ENCODE measurements at regions not wholly inside any gene's neighbourhood (a gene's known extent, or its start where the extent isn't known, plus 50 kb on each side); places are given as distances from the start of the nearest gene placed in this dataset.
"Not testable (repeated sequence)": the region's sequence is repeated elsewhere in the genome, so short reads cannot be mapped to it uniquely, and the experiment has no call there.

- no peak for TF ChIP-seq CTCF (IDR thresholded peaks at IDR 0.05)
Measured at GRCh38 chr3:190972840-190973270, 110.4 kb upstream of the GMNC start.

GRCh38 chr3:190972196-190972595 is 109.7 kb upstream of the GMNC start:
- no peaks in the 10 kb centered on the region for H3K9me3 Mint-ChIP-seq (ENCODE audit: unreplicated experiment)
- TF ChIP-seq CTCF (IDR thresholded peaks at IDR 0.05) = no peak
- no peak for DNase-seq (ENCODE audit: extremely low spot score, unreplicated experiment)
- H3K27ac Mint-ChIP-seq (ENCODE audit: unreplicated experiment) = no peak overlapping the region
- H3K27me3 Mint-ChIP-seq (ENCODE audit: unreplicated experiment) = peaks cover 32% of the 10 kb centered on the region
- no peaks in the 10 kb centered on the region for H3K4me1 Mint-ChIP-seq (ENCODE audit: unreplicated experiment)
- no peak overlapping the region for H3K4me3 Mint-ChIP-seq (ENCODE audit: unreplicated experiment)
- H3K36me3 Mint-ChIP-seq (ENCODE audit: unreplicated experiment) = no peaks in the 10 kb centered on the region

More at GRCh38 chr3:190972840-190973270, 110.4 kb upstream of the GMNC start:
- Mint-ChIP-seq H3K9me3 (ENCODE audit: unreplicated experiment) (no peaks in the 10 kb centered on the region), H3K4me1 (ENCODE audit: unreplicated experiment) (no peaks in the 10 kb centered on the region), H3K27me3 (ENCODE audit: unreplicated experiment) (peaks cover 30% of the 10 kb centered on the region), H3K27ac (ENCODE audit: unreplicated experiment) (no peak overlapping the region), H3K36me3 (ENCODE audit: unreplicated experiment) (no peaks in the 10 kb centered on the region), H3K4me3 (ENCODE audit: unreplicated experiment) (no peak overlapping the region)
- DNase-seq (ENCODE audit: extremely low spot score, unreplicated experiment) = no peak

- Mint-ChIP-seq H3K27ac (ENCODE audit: unreplicated experiment) (no peak overlapping the region), H3K4me1 (ENCODE audit: unreplicated experiment) (no peaks in the 10 kb centered on the region), H3K36me3 (ENCODE audit: unreplicated experiment) (no peaks in the 10 kb centered on the region), H3K27me3 (ENCODE audit: unreplicated experiment) (peaks cover 33% of the 10 kb centered on the region), H3K4me3 (ENCODE audit: unreplicated experiment) (no peak overlapping the region), H3K9me3 (ENCODE audit: unreplicated experiment) (no peaks in the 10 kb centered on the region)
- TF ChIP-seq CTCF (IDR thresholded peaks at IDR 0.05) = no peak
- no peak for DNase-seq (ENCODE audit: extremely low spot score, unreplicated experiment)
Measured at GRCh38 chr3:190970560-190970959, 108.1 kb upstream of the GMNC start.

GRCh38 chr3:190968616-190969015 is 106.1 kb upstream of the GMNC start:
- H3K4me3 Mint-ChIP-seq (ENCODE audit: unreplicated experiment) = no peak overlapping the region
- DNase-seq (ENCODE audit: extremely low spot score, unreplicated experiment) = no peak
- no peaks in the 10 kb centered on the region for H3K36me3 Mint-ChIP-seq (ENCODE audit: unreplicated experiment)
- peaks cover 27% of the 10 kb centered on the region for H3K27me3 Mint-ChIP-seq (ENCODE audit: unreplicated experiment)
- H3K9me3 Mint-ChIP-seq (ENCODE audit: unreplicated experiment) = no peaks in the 10 kb centered on the region
- no peak overlapping the region for H3K27ac Mint-ChIP-seq (ENCODE audit: unreplicated experiment)
- TF ChIP-seq CTCF (IDR thresholded peaks at IDR 0.05) = no peak
- H3K4me1 Mint-ChIP-seq (ENCODE audit: unreplicated experiment) = peaks cover 2% of the 10 kb centered on the region

- not testable (repeated sequence) for H3K4me1 Mint-ChIP-seq (ENCODE audit: unreplicated experiment); H3K9me3 Mint-ChIP-seq (ENCODE audit: unreplicated experiment); H3K27ac Mint-ChIP-seq (ENCODE audit: unreplicated experiment); DNase-seq (ENCODE audit: extremely low spot score, unreplicated experiment); H3K36me3 Mint-ChIP-seq (ENCODE audit: unreplicated experiment)
- H3K27me3 Mint-ChIP-seq (ENCODE audit: unreplicated experiment) = peaks cover 19% of the 10 kb centered on the region
- peak overlapping the region; percentile 69 for H3K4me3 Mint-ChIP-seq (ENCODE audit: unreplicated experiment)
Measured at GRCh38 chr3:190964931-190965330, 102.4 kb upstream of the GMNC start.

GRCh38 chr3:190959077-190959476 is 96.6 kb upstream of the GMNC start:
- no peak for TF ChIP-seq CTCF (IDR thresholded peaks at IDR 0.05)
- Mint-ChIP-seq H3K36me3 (ENCODE audit: unreplicated experiment) (no peaks in the 10 kb centered on the region), H3K4me1 (ENCODE audit: unreplicated experiment) (peaks cover 2% of the 10 kb centered on the region), H3K27me3 (ENCODE audit: unreplicated experiment) (peaks cover 9% of the 10 kb centered on the region), H3K4me3 (ENCODE audit: unreplicated experiment) (no peak overlapping the region), H3K9me3 (ENCODE audit: unreplicated experiment) (no peaks in the 10 kb centered on the region), H3K27ac (ENCODE audit: unreplicated experiment) (no peak overlapping the region)
- DNase-seq (ENCODE audit: extremely low spot score, unreplicated experiment) = no peak
